Gastroesophageal sphincter (tissue), 3 donors: ENCODE measurements at regions not wholly inside any gene's neighbourhood (a gene's known extent, or its start where the extent isn't known, plus 50 kb on each side); places are given as distances from the start of the nearest gene placed in this dataset.

Experiments
- EP300 ChIP-seq: sonication (generic); formaldehyde crosslinking; IDR thresholded peaks from one replicate; pipeline ENCODE4 v1.6.1; 2017; ENCODE audit warnings: antibody characterized with exemption, mild to moderate bottlenecking
- POLR2A ChIP-seq, 2 donors: fragments of 450-650 bp; IDR thresholded peaks; one replicate each; pipeline ENCODE4 v1.6.1; 2017; ENCODE audit warnings: antibody characterized with exemption in 2 of 2, mild to moderate bottlenecking in 2 of 2, moderate library complexity in 1 of 2
- TF ChIP-seq, protein P1 (sequence below), 4 experiments: fragments of 200-600 bp in 2 of 4; fragments of 450-650 bp in 2 of 4; sonication (generic) in 1 of 4; IDR thresholded peaks; one replicate each; pipeline ENCODE4 v1.5.1; 2017 to 2019; ENCODE audit warnings: antibody characterized with exemption in 4 of 4, mild to moderate bottlenecking in 2 of 4, moderate library complexity in 2 of 4

- no peak for TF ChIP-seq EP300
- TF ChIP-seq, protein P1, sequence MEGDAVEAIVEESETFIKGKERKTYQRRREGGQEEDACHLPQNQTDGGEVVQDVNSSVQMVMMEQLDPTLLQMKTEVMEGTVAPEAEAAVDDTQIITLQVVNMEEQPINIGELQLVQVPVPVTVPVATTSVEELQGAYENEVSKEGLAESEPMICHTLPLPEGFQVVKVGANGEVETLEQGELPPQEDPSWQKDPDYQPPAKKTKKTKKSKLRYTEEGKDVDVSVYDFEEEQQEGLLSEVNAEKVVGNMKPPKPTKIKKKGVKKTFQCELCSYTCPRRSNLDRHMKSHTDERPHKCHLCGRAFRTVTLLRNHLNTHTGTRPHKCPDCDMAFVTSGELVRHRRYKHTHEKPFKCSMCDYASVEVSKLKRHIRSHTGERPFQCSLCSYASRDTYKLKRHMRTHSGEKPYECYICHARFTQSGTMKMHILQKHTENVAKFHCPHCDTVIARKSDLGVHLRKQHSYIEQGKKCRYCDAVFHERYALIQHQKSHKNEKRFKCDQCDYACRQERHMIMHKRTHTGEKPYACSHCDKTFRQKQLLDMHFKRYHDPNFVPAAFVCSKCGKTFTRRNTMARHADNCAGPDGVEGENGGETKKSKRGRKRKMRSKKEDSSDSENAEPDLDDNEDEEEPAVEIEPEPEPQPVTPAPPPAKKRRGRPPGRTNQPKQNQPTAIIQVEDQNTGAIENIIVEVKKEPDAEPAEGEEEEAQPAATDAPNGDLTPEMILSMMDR (IDR thresholded peaks at IDR 0.05), result no peak
- TF ChIP-seq POLR2A (IDR thresholded peaks at IDR 0.05), result no peak
Observed at GRCh38 chr2:60317034-60317386, 236.4 kb downstream of the BCL11A start.
